ENCODE measurements at regions not wholly inside any gene's neighbourhood (a gene's known extent, or its start where the extent isn't known, plus 50 kb on each side); places are given as distances from the start of the nearest gene placed in this dataset.

DNA sequence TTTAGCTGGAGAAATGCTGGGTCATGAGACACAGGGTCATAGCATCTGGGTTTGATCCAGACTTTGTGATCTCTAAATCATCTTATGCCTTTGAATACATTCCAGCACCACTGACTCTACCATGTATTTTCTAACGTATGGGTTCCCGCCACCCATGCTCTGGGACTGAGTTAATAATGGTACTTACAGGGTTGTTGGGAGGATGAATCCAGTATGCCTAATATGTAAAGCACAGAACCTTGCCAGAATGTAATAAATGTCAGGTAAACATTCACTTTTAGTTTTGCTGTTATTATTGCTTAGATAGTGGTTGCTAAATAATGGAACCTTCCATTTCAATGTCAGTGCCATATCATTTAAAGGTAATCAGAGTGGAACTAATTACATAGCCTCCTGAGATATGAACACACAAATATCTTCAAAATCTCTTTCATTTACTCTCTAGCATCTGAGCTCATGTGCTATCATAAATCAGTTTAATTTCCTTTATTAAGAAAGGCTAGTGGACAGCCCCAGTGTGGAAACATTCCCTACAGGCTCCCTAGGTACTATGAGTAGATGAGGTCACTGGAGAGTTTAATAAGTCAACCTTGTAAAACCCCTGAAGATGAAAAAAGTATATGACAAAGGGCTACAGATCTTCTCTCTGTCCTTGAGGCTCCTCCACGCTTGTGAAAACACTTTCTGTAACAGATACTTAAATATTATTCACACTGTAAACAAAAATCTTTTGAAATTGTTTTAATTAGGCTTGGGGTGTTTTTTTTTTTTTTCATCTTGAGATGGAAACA, 226.6 kb downstream of the ALDH8A1 start:
- TF ChIP-seq, protein P1, sequence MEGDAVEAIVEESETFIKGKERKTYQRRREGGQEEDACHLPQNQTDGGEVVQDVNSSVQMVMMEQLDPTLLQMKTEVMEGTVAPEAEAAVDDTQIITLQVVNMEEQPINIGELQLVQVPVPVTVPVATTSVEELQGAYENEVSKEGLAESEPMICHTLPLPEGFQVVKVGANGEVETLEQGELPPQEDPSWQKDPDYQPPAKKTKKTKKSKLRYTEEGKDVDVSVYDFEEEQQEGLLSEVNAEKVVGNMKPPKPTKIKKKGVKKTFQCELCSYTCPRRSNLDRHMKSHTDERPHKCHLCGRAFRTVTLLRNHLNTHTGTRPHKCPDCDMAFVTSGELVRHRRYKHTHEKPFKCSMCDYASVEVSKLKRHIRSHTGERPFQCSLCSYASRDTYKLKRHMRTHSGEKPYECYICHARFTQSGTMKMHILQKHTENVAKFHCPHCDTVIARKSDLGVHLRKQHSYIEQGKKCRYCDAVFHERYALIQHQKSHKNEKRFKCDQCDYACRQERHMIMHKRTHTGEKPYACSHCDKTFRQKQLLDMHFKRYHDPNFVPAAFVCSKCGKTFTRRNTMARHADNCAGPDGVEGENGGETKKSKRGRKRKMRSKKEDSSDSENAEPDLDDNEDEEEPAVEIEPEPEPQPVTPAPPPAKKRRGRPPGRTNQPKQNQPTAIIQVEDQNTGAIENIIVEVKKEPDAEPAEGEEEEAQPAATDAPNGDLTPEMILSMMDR (IDR thresholded peaks at IDR 0.05; ENCODE audit: partially characterized antibody, unreplicated experiment), result no peak
- H3K27ac Mint-ChIP-seq (ENCODE audit: unreplicated experiment), result no peak overlapping the region
- no peak for DNase-seq
- no peaks in the 10 kb centered on the region for H3K4me1 Mint-ChIP-seq (ENCODE audit: low read depth, unreplicated experiment)
- no peak overlapping the region for H3K4me3 Mint-ChIP-seq (ENCODE audit: unreplicated experiment)
- peaks cover 1% of the 10 kb centered on the region for H3K9me3 Mint-ChIP-seq (ENCODE audit: unreplicated experiment)
- H3K27me3 Mint-ChIP-seq (ENCODE audit: unreplicated experiment), result no peaks in the 10 kb centered on the region
- H3K36me3 Mint-ChIP-seq (ENCODE audit: unreplicated experiment), result no peaks in the 10 kb centered on the region

DNA sequence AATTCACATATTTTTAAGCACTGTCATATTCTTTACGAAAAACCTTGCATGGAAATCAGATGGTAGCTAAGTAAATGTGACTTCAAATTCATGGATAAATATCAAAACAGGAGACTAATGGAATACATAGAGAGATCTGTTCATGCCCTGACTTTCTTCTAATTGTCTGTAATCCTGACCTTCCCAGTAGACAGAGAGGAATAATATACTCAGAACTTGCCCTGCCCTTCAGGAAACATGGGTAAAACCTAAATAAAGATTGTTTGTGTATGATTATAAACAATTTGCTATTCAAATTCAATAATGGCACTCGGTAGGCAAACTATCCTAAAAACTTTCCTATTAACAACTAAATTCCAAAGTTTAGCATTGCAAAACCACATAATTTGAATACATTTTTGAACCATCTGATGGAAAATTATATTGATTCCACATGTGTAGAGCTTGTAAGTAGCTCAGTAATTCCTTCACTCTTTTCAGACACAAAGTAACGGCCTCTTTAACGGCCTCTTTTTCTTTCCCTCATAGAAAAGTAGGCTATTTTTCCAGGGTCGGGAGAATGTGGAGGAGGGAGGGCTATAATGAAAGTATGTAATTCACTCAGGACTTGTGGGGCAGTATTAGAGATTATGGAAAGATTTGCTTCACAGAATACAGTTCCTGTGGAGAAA, 227.6 kb downstream of the ALDH8A1 start:
- no peaks in the 10 kb centered on the region for H3K27me3 Mint-ChIP-seq (ENCODE audit: unreplicated experiment)
- H3K9me3 Mint-ChIP-seq (ENCODE audit: unreplicated experiment), result peaks cover 1% of the 10 kb centered on the region
- H3K27ac Mint-ChIP-seq (ENCODE audit: unreplicated experiment), result no peak overlapping the region
- H3K4me3 Mint-ChIP-seq (ENCODE audit: unreplicated experiment), result no peak overlapping the region
- DNase-seq, result no peak
- TF ChIP-seq, protein P1 (IDR thresholded peaks at IDR 0.05; ENCODE audit: partially characterized antibody, unreplicated experiment), result no peak
- no peaks in the 10 kb centered on the region for H3K36me3 Mint-ChIP-seq (ENCODE audit: unreplicated experiment)
- no peaks in the 10 kb centered on the region for H3K4me1 Mint-ChIP-seq (ENCODE audit: low read depth, unreplicated experiment)

DNA sequence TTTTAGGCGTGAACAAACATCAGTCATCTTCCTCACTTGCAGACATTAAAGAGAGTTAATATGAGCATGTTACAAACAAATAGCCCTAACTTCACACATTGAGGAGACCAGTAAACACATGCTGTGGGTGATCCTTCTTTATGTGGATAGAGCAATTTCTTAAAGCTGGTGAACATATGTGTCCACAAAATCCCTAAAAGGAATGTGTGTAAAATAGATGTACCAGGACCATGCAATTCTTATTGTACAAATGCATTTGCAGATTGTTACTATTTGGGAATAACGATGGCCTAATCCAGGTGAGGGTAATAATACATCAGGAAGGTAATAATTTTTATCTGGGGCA, 228.9 kb downstream of the ALDH8A1 start:
- H3K27ac Mint-ChIP-seq (ENCODE audit: unreplicated experiment), result no peak overlapping the region
- H3K27me3 Mint-ChIP-seq (ENCODE audit: unreplicated experiment), result no peaks in the 10 kb centered on the region
- DNase-seq, result no peak
- TF ChIP-seq, protein P1 (IDR thresholded peaks at IDR 0.05; ENCODE audit: partially characterized antibody, unreplicated experiment), result no peak
- no peak overlapping the region for H3K4me3 Mint-ChIP-seq (ENCODE audit: unreplicated experiment)
- no peaks in the 10 kb centered on the region for H3K36me3 Mint-ChIP-seq (ENCODE audit: unreplicated experiment)
- no peaks in the 10 kb centered on the region for H3K9me3 Mint-ChIP-seq (ENCODE audit: unreplicated experiment)
- H3K4me1 Mint-ChIP-seq (ENCODE audit: low read depth, unreplicated experiment), result no peaks in the 10 kb centered on the region

DNA sequence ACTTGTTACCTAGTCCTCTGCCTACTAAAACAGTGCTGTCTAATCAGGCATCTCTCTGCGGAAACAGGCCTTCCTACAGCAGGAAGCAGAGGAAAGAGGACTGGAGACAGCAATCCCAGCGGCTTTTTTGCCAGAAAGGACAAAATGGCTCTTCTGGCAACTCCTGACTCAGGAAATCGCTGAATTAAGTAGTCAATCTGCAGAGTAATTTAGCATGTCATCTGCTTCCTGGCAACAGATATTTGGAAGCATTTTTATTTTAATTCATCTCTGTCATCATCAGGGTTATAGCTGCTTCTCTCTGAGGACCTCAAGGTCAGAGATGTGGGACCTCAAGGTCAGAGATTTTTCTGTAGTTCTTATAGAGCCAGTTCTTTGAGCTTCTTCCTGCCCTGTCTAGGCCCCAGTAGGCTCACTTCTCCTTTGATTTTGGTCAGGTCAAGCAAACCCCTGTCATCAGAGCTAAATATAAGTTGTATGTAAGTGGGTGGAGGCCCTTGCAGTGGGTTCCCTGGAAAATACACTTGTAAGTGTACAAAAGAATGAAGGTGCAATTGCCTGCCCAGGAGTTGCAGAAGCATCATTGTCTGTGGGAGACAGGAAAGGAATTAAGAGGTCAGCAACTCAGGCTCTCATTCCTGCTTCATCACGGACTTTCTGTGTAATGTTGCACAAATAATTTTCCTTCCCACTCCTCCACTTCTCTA, 229.4 kb downstream of the ALDH8A1 start:
- Mint-ChIP-seq H3K36me3 (ENCODE audit: unreplicated experiment) (no peaks in the 10 kb centered on the region), H3K9me3 (ENCODE audit: unreplicated experiment) (no peaks in the 10 kb centered on the region), H3K4me3 (ENCODE audit: unreplicated experiment) (no peak overlapping the region), H3K27me3 (ENCODE audit: unreplicated experiment) (no peaks in the 10 kb centered on the region), H3K4me1 (ENCODE audit: low read depth, unreplicated experiment) (no peaks in the 10 kb centered on the region), H3K27ac (ENCODE audit: unreplicated experiment) (no peak overlapping the region)
- TF ChIP-seq, protein P1 (IDR thresholded peaks at IDR 0.05; ENCODE audit: partially characterized antibody, unreplicated experiment), result no peak
- no peak for DNase-seq

All from glutamatergic neuron (in vitro differentiated cells).